Thyroid gland (tissue), 4 donors: ENCODE measurements at regions not wholly inside any gene's neighbourhood (a gene's known extent, or its start where the extent isn't known, plus 50 kb on each side); places are given as distances from the start of the nearest gene placed in this dataset.

Experiments
- POLR2A ChIP-seq, 2 donors: fragments of 450-650 bp; IDR thresholded peaks; one replicate each; pipeline ENCODE4 v1.6.1; 2017; ENCODE audit warnings: antibody characterized with exemption in 2 of 2, mild to moderate bottlenecking in 2 of 2, moderate library complexity in 1 of 2
- TF ChIP-seq, protein P1 (sequence below), 6 experiments: fragments of 200-600 bp in 3 of 6; fragments of 450-650 bp in 3 of 6; sonication (generic) in 3 of 6; IDR thresholded peaks; one replicate each; pipeline ENCODE4 v1.5.1; 2016 to 2019; ENCODE audit warnings: antibody characterized with exemption in 6 of 6, mild to moderate bottlenecking in 2 of 6, inconsistent platforms in 1 of 6, moderate library complexity in 1 of 6

DNA sequence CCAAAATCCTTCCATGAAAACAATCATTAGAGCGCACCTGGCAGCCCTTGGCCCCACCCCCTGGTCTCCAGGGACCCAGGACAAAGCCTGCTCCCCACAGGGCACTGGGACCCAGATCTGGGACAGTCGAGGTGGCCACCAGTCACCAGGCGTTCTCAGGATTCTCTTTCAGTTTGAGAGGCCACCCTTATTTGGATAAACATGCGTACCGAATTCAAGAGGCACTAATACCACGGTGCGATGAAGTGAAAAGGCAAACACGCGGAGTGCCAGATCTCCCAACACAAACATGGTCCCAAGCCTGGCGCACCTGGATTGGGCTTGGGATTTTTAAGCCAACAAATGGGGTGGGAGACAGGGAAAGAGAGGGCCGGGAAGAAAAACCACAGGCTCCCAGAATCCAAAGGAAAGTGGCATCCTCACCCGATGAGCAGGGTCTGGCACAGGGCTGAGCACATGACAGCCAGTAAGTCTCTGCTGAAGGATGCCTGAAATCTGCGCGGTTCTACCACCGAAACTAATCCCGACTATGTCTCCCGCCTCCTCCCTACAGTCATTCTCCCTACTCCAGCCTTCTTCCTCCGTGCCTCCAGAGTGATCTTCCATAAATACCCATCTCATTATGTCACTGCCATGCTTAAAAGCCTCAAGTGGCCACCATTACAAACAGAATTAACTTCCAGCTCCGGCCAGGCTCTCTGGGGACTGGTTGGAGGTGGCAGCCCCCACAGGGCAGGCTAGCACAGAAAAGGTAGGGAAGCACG, 60.9 kb upstream of the KLHL29 start:
- TF ChIP-seq POLR2A (IDR thresholded peaks at IDR 0.05), result no peak
- TF ChIP-seq, protein P1, sequence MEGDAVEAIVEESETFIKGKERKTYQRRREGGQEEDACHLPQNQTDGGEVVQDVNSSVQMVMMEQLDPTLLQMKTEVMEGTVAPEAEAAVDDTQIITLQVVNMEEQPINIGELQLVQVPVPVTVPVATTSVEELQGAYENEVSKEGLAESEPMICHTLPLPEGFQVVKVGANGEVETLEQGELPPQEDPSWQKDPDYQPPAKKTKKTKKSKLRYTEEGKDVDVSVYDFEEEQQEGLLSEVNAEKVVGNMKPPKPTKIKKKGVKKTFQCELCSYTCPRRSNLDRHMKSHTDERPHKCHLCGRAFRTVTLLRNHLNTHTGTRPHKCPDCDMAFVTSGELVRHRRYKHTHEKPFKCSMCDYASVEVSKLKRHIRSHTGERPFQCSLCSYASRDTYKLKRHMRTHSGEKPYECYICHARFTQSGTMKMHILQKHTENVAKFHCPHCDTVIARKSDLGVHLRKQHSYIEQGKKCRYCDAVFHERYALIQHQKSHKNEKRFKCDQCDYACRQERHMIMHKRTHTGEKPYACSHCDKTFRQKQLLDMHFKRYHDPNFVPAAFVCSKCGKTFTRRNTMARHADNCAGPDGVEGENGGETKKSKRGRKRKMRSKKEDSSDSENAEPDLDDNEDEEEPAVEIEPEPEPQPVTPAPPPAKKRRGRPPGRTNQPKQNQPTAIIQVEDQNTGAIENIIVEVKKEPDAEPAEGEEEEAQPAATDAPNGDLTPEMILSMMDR (IDR thresholded peaks at IDR 0.05), result no peak
